DMS53 treated with DMSO at 0.1 percent for 48 hours (cell line): ENCODE measurements at regions not wholly inside any gene's neighbourhood (a gene's known extent, or its start where the extent isn't known, plus 50 kb on each side); places are given as distances from the start of the nearest gene placed in this dataset.

Source experiments
- DNase-seq: peaks from one replicate; lab custom pipeline; 2025; ENCODE audit not compliant: unreplicated experiment; lab: John Stamatoyannopoulos, UW

- DNase-seq, result no peak
These were observed 202.0 kb upstream of the SNX19 start for GRCh38 chr11:131118247-131118646.

GRCh38 chr11:131121426-131122333 lies 205.4 kb upstream of the SNX19 start:
- no peak for DNase-seq

GRCh38 chr11:131122448-131122847 lies 206.2 kb upstream of the SNX19 start:
- DNase-seq, result no peak

DNA sequence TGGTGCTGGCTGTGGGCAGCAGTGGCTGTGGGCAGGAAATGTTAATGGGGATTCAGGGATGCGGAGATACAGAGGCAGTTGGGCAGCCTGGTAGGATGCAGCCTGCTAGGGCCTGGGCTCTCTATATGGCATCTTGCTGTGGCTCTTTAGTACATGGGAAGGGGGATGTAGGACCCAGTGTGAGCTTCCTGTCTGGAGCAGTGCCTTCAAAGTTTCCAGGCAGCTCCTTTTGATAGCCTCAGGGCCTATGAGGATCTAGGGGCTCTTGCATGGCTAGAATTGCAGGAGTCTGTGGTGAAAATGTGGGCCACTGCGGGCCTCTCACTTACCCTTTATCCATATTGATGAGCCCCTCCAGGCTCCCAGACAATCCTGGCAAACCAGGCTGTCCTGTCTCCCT lies 213.2 kb upstream of the SNX19 start:
- DNase-seq, result no peak

- no peak for DNase-seq
These were observed 219.3 kb upstream of the SNX19 start for GRCh38 chr11:131135611-131136010.

GRCh38 chr11:131136486-131136885 lies 220.2 kb upstream of the SNX19 start:
- DNase-seq, result no peak

- no peak for DNase-seq
These were observed 220.8 kb upstream of the SNX19 start for GRCh38 chr11:131137046-131137445.

GRCh38 chr11:131138731-131139130 lies 222.5 kb upstream of the SNX19 start:
- no peak for DNase-seq

- no peak for DNase-seq
These were observed 224.6 kb upstream of the NTM start for GRCh38 chr11:131145791-131146190.

- no peak for DNase-seq
These were observed 223.5 kb upstream of the NTM start for GRCh38 chr11:131146827-131147490.

GRCh38 chr11:131154351-131154750 lies 216.1 kb upstream of the NTM start:
- DNase-seq, result no peak

DNA sequence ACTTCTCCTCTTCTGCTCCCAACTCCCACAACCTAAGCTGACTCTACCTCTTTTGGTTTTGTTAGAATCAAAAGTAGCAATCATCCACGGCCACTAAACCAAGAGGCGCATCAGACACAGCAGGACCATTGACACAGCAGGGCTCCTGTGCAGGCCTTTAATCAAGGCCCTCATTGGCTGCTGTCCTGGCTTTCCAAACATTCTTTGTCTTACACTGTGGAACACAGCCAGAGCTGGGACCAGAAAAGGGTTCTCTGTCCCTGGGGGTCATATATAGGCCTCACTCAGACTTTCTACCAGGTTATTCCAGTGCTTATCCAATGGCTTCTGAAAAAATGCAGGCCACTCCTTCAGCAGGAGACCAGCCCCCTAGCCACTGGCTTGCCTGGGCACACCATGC lies 212.7 kb upstream of the NTM start:
- DNase-seq, result no peak

DNA sequence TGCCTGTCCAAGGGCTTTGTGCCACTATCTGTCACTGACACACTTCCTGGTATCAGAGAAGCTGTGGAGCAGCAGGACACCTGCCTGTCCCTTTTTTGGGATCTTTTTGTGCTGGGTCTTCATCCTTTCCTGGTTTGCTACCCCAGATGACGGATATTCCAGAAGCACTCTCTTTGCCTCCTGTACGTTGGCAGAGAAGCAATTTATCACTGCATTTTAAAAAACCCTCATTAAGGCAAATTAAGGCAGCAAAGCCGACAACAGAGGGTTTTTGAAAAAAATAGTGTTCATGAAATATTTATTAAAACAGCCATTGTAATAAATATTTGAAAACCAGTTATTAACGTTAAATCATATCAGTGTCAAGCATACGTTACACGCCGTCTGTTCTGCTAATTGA lies 209.6 kb upstream of the NTM start:
- no peak for DNase-seq

- no peak for DNase-seq
These were observed 206.8 kb upstream of the NTM start for GRCh38 chr11:131163613-131164012.

DNA sequence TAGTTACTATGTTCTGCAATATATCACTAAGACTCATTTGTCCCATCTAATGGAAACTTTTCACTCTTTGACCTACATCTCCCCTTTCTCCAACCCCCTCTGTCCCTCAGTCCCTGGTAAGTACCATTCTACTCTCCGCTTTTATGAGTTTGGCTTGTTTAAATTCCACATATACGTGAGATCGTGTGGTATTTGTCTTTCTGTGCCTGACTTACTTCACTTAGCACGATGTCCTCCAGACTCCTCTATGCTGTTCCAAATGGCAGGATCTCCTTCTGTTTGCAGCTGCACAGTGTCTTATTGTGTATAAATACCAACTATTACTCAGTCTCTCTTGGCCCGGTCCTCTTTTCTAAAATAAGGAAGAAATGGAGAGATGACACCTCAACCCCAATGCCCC lies 205.4 kb upstream of the NTM start:
- DNase-seq, result no peak

- no peak for DNase-seq
These were observed 201.3 kb upstream of the NTM start for GRCh38 chr11:131168839-131169713.

GRCh38 chr11:131172011-131172410 lies 198.4 kb upstream of the NTM start:
- DNase-seq, result no peak

DNA sequence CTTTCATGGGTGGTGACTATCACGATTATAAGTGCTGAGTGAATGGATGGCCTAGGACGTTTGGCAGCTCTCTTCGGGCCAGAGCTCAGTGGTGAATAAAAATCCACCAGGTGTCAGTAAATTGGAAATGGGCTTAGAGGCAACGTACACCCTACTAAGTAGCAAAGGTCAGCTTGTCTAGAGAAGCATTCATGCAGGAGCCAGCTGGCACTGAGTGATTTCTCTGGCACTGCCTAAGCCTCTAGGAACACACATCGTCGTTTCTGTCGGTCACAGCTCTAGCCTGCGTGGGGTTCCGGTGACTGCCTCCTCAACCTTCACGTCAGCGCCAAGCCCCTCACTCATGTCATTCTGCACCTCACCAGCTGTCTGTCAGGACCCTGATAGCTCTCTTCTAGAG lies 192.4 kb upstream of the NTM start:
- DNase-seq, result no peak

DNA sequence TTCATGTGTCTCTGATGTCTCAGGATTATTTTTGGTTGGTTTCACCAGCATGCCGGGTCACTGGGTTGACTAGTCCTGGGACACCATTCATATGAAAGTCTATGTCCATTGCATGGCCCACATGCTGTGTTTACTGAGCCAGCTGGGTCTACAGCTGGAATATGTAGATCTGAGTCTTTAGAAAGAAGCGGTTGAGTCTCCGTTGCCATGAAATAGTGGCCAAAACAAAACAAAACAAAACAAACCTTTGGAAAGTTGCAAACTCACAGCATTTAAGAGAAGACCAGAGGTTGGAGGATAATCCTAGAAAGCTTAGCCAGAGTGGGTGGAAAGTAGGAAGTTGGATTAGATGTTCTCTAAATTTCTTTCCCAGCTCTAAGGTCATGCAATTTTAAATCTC lies 191.8 kb upstream of the NTM start:
- no peak for DNase-seq

GRCh38 chr11:131179836-131180235 lies 190.6 kb upstream of the NTM start:
- DNase-seq, result no peak

- DNase-seq, result no peak
These were observed 184.5 kb upstream of the NTM start for GRCh38 chr11:131185915-131186314.
